Fibroblast of skin of left quadriceps (primary cell): ENCODE measurements at regions not wholly inside any gene's neighbourhood (a gene's known extent, or its start where the extent isn't known, plus 50 kb on each side); places are given as distances from the start of the nearest gene placed in this dataset.
"Not testable (repeated sequence)": the region's sequence is repeated elsewhere in the genome, so short reads cannot be mapped to it uniquely, and the experiment has no call there.

ENCODE experiments used
- DNase-seq, 2 experiments: peaks; one replicate each; pipeline ENCODE4 v3.0.0-alpha.2; 2013; ENCODE audit warnings: low read depth in 2 of 2

DNA sequence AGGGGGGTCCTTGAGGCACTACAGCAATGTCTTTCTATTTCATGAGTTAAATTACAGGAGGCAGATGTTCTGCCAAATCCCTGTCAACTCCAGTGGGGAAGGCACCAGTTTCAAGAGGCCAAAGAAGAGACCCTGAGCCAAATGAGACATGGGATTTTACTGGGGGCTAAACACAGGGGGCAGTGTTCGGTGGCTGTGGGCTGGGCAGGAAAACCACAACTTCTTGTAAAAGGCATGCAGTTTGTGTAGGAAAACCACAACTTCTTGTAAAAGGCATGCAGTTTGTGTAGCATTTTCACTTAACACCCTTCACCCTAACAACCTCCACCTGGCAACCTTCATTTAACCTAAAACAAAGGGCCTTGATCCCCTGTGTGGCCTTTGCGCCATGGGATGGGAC lies 61.0 kb downstream of the POLR2M start:
- DNase-seq: no peak

DNA sequence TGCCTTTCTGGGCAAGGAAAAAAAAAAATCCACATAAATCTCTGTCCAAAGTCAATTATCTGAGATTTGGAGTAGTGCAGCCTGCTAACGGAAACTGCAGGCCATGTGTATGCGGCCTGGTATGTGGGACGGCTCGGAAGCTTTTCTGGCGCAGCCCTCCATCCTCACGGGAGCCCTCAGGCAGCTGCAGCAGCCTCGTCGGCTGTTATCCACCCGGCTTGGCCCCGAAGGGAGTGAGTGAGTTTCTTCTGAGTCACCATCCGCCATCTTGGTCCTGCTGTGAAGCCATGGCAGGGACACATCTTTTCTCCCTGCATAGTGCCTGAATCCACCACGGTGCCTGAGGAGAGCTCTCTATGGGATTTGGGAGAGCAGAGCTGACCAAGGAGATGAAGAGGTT lies 62.8 kb downstream of the POLR2M start:
- DNase-seq: peak; percentile 67 to 73

DNA sequence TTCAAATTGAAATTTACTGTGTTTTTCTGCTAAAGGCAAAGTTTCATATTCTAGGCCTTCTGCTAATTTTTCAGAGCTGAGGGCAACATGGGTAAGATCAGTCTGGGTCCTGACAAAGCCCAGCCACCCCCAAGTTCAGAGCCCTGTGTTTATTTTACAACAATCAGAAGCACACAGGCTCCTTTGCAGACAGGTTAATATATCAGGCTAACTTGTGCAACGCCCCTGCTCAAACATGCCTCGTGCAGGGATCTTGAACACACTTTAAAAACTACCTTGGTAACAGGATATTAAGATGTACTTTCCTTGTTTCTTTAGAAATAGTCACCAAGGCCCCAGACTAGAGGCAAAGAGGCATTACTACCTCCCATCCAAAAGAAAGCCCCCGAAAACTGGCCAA lies 64.0 kb downstream of the POLR2M start:
- DNase-seq: no peak

DNA sequence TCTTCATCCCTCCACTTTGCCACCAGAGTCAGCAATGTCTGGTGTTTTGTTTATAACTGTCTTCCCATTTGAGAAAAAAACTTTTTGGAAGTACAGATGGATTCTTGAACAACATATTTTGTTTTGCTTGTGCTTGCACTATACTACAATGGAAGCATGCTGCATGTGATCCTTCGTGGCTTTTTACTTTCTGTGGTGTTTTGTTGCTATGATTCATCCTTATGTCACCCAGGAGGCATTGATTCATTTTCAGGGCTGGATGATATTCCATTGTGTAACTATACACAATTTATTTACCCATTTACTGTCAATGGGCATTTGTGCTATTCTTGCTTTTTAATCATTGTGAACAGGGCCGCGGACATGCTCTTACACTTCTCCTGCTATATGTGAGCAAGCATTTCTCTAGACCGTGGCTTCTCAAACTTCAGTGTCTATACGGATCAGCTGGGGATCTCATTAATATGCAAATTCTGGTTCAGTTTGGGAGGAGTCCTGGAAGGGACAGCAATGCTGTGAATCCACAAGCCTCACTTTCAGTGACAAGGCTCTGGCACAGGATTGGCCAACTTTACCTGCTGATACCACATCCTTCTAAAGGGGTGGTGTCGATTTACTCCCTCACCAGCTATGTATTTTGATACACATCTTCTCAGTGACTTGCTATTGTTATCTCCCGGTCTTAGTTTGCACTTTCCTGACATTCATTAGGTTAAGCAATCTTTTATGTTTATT lies 65.9 kb downstream of the POLR2M start:
- no peak for DNase-seq

DNA sequence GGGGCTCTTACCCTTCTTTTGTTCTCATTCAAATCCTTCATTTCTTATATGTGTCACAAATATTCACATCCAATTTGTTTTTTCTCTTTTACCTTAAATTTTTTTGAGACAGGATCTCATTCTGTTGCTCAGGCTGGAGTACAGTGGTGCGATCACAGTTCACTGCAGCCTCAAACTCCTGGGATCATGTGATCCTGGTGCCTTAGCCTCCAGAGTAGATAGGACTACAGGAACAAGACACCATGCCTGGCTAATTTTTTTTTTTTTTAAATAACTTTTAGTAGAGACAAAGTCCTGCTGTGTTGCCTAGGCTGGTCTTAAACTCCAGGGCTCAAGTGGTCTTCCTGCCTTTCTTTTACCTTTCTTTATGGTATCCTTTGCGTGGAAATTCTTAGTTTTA lies 66.5 kb downstream of the POLR2M start:
- DNase-seq: no peak

DNA sequence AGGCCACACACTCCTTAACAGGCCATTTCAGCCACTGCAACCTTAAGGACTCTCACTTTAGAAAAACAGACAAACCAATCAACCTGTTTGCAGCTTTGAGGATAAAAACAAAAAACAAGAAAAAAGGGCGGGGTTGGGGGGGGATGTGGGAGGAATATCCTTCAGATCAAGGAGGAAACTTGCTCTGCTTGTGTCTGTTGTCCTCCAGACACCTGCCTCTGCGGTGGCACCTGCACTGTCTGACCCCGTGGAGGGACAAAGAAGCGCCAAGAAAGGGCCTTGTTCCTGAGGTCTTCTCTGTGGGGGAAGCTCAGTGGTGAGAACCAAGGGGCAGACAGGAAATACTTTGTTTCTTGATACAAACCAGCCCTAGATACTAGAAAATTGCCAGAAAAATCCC lies 70.5 kb downstream of the POLR2M start:
- DNase-seq: no peak

DNA sequence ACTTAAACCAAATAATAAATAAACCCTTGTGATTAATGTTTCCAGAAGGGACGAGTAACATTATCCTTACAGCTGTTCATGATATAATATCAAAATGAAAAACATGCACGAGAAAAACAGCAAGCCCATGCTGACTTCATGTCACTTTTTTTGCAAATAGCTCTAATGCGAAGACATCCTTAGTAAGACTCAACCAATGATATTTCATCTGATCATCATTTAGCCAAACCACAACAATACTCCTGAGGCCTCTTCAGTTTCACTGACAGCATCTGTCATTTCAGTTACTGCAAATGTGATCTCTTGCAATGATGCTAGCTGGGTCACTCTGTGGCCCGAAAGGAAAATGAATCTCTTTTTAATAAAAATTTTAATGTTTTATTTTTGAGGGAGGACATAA lies 74.0 kb downstream of the POLR2M start:
- DNase-seq: peak; percentile 32 to 40

DNA sequence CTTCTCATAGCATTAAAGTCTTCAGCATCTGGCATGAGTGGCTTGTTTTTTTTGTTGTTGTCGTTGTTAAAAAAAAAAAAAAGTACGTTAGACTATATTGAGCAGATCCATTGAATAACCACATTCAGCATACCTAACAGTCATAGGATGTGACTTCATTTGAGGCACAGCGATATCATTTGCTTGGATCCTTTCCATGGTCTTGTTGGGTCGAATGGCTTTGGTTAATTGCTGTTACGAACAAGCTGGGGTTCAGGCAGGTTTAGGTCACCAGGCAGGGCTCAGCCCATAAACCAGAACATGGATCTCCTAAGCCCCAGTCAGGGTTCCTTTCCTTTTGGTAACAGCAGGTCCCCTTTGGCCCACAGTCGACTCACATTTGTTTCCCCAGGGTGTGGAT lies 76.2 kb downstream of the POLR2M start:
- no peak for DNase-seq

DNA sequence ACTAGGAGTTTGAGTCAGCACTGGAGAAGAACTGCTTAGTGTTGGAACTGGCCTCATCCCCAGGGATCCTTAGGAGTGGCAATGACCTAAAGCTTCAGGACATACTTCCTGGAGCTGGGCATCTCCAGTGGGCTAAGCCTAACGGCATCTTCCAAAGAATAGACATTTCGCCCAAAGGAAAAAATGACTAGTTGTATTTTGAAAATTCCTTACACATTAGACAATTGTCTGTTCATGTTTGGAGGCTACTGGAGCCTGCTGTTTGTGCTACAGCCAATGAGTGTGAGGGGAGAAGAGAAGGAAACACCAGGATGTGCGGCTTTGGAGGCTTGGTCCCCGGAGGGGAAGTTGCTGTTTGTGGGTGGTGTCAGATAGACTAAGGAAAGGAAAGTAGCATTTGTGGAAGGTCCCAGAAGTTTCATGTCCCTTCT lies 77.6 kb downstream of the POLR2M start:
- DNase-seq: peak in 1 of 2 experiments; percentile 36

DNA sequence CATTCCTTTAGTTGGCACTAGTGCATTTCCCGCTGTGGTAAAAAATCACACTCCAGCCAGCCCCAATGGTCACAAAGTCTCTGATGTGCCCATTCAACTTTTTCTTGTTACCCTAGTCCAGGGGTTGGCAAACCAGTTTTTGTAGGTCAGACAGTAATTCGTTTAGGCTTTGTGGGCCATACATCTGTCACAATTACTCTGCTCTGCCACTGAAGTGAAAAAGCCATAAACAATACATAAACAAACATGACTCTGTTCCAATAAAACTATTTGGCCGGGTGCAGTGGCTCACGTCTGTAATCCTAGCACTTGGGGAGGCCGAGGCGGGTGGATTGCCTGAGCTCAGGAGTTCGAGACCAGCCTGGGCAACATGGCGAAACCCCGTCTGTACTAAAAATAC lies 78.5 kb downstream of the POLR2M start:
- no peak for DNase-seq

DNA sequence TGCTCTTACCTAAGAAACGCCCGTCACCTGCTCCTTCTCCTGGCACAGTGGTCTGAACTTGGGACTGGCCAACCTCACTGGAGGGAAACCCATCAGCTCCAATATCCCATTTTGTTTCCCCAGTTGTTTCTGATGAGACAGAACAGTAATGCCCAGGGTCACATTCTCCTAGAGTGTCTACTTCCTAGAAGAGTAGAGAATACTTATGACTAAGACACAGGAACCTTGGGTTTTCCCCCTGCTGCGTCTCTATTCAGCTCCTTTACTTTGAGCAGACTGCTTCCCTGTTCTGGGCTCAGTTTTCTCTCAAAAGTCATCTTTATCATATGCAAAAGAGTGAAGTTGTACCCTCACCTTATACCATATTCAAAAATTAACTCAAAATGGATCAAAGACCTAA lies 79.4 kb downstream of the POLR2M start:
- DNase-seq: no peak

DNA sequence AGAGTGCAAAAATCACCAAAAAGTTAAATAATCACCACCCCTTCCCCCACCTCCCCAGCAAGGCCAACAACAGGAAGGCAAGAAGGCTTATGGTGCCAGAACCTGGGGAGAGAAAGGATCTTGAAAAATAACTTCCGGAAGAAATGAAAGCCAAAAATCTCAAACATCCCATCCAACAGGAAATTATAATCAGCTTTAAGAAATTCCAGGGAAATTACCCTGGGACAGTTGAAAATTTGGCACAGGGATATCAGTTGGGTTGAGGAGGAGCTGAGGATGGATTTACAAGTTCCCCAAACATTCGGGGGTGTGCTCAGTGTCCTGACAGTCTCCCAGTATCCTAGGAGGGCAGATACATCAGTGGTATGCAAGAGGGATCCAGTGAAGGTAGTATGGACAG lies 82.7 kb downstream of the POLR2M start:
- peak in 1 of 2 experiments; percentile 2 for DNase-seq

DNA sequence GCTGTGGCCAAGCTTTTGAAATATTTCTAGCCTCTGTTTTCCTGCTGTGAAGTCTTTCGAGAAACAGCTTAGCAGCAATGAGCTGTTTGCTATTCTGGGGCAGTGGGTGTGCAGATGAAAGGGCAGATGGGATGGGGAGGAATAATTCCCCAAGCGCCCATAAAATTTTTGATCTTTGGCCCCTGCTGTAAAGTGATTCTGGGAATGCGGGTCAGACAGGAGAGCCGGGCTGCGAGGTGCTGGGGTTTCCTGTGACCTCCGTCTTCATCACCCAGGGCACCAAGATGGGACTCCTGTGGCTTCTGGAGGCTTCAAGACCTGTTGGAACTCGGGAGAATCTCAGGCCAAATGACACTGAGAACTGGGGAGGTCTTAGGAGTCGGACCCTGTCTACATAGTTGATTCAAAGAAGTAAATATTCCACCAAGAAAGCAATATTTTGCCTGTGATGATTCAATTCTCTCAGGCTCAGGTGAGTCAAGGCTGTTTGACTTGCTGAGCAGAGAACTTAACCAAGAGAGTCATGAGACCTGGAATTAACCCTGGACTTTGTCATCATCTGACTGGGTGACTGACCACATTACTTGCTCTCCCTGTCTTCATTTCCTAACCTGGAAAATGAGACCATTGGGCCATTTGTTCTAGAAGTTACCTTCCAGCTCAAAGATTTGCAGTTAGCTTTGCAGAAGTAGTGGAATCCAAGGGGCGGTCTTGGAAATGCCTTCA lies 86.4 kb downstream of the POLR2M start:
- no peak for DNase-seq

DNA sequence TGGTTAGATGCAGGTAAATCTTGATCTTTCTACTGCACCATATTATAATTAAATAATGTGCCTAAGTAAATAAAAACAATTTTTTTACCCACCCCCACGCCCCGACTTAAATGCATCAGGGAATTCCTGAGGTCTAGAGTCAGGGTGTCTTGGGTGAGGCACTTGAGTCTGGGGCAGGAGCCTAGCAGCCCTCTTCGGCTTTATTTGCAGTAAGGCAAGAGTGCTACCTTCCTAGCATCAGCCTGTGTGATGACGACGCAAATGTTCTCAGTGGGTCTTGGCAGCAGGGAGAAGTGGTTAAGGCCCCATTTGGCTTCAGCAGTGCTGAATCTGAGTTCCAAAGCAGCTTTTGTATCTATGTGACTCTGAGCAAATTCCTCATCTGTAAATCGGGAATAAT lies 88.7 kb downstream of the POLR2M start:
- no peak for DNase-seq

DNA sequence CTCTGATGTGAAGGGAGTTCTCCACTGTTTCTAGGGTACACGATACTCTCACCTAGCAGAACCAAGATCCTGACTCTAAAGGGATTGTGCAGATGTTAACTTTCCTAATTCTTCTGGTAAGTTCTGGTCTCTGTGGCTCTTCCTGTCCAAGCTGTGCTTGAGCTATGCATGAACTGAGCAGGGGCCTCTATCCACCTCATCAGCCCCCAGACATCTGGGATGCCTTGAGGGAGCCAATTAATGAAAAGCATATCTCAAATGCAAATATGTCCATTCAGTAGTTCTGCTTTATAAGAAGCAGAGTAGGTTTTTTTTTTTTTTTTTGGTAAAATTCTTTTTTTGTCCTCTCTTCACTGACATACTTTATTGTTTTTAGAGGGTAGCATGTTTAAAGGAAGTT lies 89.6 kb downstream of the POLR2M start:
- DNase-seq: no peak

DNA sequence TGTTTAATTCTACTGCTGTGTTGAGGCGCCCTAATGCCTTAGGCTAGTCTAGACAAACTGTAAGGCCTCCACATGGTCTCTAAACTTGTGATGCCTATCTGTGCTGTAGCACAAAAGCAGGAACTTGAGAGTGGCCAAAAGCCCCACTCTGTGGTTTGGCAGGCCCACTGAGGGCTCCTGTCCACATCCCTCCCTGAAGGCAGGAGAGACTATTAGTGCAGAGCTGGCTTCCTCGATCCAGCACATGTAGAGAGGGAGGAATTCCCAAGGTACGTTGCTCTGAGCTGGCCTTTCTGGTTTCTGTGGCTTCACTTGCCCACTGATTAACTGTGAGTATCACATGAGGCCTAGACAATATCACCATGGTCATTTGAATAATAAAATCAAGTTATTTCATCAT lies 90.6 kb downstream of the POLR2M start:
- no peak for DNase-seq

DNA sequence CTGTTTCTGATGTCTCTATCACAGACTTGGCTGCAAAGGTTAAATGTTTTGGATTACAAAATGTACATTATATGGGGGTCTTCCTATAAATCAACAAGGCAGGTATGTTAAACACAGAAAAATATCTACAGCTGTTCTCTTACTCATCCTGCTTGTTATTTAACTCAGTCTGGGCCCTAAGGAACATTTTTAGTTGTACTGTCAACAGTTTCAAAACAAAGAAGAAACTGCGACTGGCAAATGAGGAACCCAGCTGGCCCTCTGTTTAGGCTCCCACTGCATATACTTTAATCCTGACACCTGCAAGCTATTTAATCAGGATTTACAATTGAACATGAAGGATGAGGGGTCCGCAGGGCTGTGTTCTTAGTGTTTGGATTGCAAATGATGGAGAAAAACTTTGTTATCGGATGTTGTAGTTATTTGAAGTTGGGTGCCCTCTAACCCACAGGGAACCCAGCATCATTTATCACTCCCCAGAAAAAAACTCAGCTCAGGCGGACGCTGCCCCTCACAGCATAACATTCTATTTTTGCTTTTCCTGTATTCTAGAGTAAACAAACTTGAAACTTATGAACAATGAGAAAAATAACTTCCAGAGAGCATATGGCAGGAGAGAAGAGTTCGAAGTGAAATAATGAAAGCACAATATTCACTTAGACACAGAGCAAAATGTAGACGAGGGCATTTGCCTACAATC lies 91.2 kb downstream of the POLR2M start:
- no peak for DNase-seq

DNA sequence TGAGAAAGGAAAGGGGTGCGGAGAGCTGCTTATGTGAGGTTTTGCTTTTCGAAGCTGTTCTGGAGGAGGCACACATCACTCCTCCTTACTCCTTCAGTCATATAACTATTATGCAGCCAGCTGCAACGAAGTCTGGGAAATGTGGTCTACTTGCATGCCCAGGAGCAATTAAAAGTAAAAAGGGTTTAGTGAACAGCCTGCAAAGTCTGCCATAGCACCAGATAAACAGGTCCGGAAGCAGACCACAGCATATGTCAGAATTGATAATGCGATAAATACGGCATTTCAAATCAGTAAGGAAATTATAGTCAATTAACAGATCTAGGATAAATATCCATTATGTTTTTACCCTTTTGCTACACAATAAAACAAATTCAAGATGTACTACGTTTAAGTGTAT lies 99.5 kb downstream of the POLR2M start:
- DNase-seq: no peak

DNA sequence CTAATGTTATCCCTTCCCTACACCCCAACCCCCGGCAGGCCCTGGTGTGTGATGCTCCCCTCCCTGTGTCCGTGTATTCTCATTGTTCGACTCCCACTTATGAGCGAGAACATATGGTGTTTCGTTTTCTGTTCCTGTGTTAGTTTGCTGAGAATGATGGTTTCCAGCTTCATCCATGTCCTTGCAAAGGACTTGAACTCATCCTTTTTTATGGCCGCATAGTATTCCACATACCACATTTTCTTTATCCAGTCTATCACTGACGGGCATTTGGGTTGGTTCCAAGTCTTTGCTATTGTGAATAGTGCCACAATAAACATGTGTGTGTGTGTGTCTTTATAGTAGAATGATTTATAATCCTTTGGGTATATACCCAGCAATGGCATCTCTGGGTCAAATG lies 102.8 kb downstream of the POLR2M start:
- not testable (repeated sequence) for DNase-seq

DNA sequence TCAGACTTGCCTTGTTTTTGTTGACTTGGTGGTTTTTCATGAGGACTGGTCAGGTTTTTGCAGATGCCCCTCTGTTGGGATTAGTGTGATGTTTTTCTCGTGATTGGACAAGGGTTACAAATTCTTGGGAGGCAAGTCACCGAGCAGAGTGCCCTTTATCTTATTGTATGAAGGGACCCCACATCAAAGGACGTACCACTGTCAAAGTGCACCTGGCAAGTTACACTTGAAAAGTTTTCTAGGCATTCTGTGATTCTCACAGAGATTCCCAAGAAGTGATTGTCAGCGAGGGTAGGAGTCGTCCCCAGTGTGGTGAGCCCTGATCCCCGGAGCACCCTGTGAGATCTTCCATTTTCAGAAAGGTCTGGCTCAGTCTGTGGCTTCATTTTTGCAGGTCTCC lies 110.1 kb downstream of the POLR2M start:
- no peak for DNase-seq

DNA sequence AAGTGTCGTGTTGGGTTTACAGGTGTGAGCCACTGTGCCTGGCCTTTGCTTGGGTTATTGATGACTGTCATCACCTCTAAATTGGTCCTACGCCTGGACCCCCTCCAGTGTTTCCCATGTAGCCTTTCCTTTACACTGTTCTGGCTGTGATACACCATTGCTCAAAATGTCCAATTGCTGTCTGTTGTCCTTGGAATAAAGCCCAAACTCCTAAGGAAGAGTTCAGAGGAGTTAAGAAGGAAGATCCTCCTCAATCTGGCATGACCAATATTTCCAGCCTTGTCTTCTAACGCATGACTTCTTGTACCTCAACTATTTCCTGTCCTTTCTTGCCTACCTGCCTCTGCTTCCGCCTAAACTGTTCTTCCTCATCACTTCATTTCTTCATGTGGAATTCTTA lies 113.1 kb downstream of the POLR2M start:
- no peak for DNase-seq

DNA sequence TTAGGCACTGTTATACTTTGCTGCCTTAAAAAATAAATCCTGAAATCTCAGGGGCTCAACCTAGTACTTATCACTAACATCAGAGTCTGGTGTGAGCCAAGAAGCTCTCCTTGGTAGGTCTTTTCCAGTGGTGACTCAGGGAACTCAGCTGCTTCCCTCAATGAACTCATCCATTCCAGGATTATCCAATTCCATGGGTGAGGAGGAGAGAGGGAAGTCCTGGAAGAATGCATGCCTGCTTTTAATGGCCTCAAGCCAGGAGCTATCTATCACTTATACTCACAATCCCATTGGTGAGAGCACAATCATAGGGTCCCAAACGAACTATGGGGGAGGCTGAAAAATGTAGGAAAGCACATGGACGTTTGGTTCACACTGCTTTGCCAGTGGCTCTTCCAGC lies 113.6 kb downstream of the POLR2M start:
- peak; percentile 54 to 57 for DNase-seq

DNA sequence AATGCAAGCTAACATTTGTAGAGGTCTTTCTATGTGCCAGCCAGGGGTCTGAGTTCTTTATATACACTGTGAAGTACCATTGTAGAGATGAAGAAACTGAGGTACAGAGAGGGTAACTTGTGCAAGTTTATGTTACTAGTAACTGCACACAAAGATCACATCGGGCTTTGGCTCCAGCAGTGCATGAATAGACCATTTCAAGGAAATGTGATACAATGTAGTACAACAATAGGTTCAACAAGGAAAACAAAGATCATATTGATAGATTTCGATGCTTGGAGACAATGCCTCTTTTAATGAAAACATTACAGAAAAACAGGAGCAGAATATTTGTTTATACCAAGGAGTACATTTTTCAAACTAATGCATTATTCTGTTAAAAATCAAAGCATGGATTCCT lies 115.3 kb downstream of the POLR2M start:
- no peak for DNase-seq
